Keratinocyte (primary cell): ENCODE measurements at regions not wholly inside any gene's neighbourhood (a gene's known extent, or its start where the extent isn't known, plus 50 kb on each side); places are given as distances from the start of the nearest gene placed in this dataset.

Experiments
- CTCF ChIP-seq, 3 experiments: IDR thresholded peaks in 1 of 3; conservative IDR thresholded peaks in 1 of 3; optimal IDR thresholded peaks in 1 of 3; 2 replicates in 2 of 3; 3 replicates in 1 of 3; pipeline versions ENCODE3 to v1.5.1; 2011; ENCODE audit warnings: low read length in 3 of 3, mild to moderate bottlenecking in 3 of 3, moderate library complexity in 2 of 3, control low read depth in 1 of 3, inconsistent platforms in 1 of 3; ENCODE audit not compliant: insufficient read depth in 2 of 3; ENCODE audit errors: extremely low read depth in 1 of 3
- EZH2 ChIP-seq: IDR thresholded peaks from one replicate; pipeline ENCODE4 v1.6.1; 2012; ENCODE audit warnings: inconsistent platforms, mild to moderate bottlenecking, low read length, moderate library complexity

- no peak for TF ChIP-seq CTCF (optimal IDR thresholded peaks at IDR 0.05 in 1 of 3, IDR thresholded peaks at IDR 0.05 in 1 of 3, conservative IDR thresholded peaks at IDR 0.05 in 1 of 3; ENCODE audit: extremely low read depth in 1 of 3, insufficient read depth in 2 of 3, low read length in 3 of 3)
- TF ChIP-seq EZH2: no peak
These were observed 399.9 kb downstream of the CDH26 start for GRCh38 chr20:60358101-60358500.
